Peyer's patch (tissue), 4 donors: ENCODE measurements at regions not wholly inside any gene's neighbourhood (a gene's known extent, or its start where the extent isn't known, plus 50 kb on each side); places are given as distances from the start of the nearest gene placed in this dataset.

Experiments used
- POLR2A ChIP-seq, 2 donors: fragments of 450-650 bp; IDR thresholded peaks; one replicate each; pipeline ENCODE4 v1.5.1; 2017; ENCODE audit warnings: antibody characterized with exemption in 2 of 2, mild to moderate bottlenecking in 2 of 2, moderate library complexity in 2 of 2
- TF ChIP-seq, protein P1 (sequence below), 6 experiments: fragments of 450-650 bp in 4 of 6; fragments of 200-600 bp in 2 of 6; sonication (generic) in 1 of 6; IDR thresholded peaks; one replicate each; pipeline ENCODE4 v1.5.1; 2017 to 2019; ENCODE audit warnings: antibody characterized with exemption in 6 of 6, mild to moderate bottlenecking in 3 of 6, moderate library complexity in 1 of 6

- TF ChIP-seq, protein P1, sequence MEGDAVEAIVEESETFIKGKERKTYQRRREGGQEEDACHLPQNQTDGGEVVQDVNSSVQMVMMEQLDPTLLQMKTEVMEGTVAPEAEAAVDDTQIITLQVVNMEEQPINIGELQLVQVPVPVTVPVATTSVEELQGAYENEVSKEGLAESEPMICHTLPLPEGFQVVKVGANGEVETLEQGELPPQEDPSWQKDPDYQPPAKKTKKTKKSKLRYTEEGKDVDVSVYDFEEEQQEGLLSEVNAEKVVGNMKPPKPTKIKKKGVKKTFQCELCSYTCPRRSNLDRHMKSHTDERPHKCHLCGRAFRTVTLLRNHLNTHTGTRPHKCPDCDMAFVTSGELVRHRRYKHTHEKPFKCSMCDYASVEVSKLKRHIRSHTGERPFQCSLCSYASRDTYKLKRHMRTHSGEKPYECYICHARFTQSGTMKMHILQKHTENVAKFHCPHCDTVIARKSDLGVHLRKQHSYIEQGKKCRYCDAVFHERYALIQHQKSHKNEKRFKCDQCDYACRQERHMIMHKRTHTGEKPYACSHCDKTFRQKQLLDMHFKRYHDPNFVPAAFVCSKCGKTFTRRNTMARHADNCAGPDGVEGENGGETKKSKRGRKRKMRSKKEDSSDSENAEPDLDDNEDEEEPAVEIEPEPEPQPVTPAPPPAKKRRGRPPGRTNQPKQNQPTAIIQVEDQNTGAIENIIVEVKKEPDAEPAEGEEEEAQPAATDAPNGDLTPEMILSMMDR (IDR thresholded peaks at IDR 0.05) = no peak
- TF ChIP-seq POLR2A (IDR thresholded peaks at IDR 0.05) = no peak
These were observed 78.4 kb downstream of the AIPL1 start for GRCh38 chr17:6356562-6356961.
